ENCODE measurements at regions not wholly inside any gene's neighbourhood (a gene's known extent, or its start where the extent isn't known, plus 50 kb on each side); places are given as distances from the start of the nearest gene placed in this dataset.
A peak's percentile ranks its signal among the peaks of the same experiment; 100 is the strongest.

- intact Hi-C loops (cut with DNase I): no loop called here
- Histone ChIP-seq H3K27me3 (ENCODE audit: insufficient read depth in 3 of 3, low read length in 2 of 3) (peaks cover 0 to 13% (median 0%) of the 10 kb centered on the region in 3 donors), H3K9me3 (peaks cover 5% of the 10 kb centered on the region), H3K4me3 (no peak overlapping the region), H3K36me3 (ENCODE audit: insufficient read depth in 1 of 2, low read depth in 1 of 2) (no peaks in the 10 kb centered on the region), H3K27ac (no peak overlapping the region), H3K4me1 (no peaks in the 10 kb centered on the region)
- 77 to 86% (median 82%) methylated on average over 16 to 19 of the region's 19 CpGs for whole genome bisulfite sequencing, 3 donors
- DNase-seq (no peak), ATAC-seq (no peak)
- no peak for TF ChIP-seq CTCF (IDR thresholded peaks at IDR 0.05)
Observed at GRCh38 chr22:48306785-48307510, 1520.7 kb downstream of the BRD1 start.

GRCh38 chr22:48306284-48306683, 1521.4 kb downstream of the BRD1 start:
- TF ChIP-seq CTCF (IDR thresholded peaks at IDR 0.05): no peak
- WGBS, 3 donors: 64 to 74% (median 70%) methylated on average over 8 of the region's 8 CpGs
- Histone ChIP-seq H3K4me3 (no peak overlapping the region), H3K36me3 (ENCODE audit: insufficient read depth in 1 of 2, low read depth in 1 of 2) (no peaks in the 10 kb centered on the region), H3K27ac (no peak overlapping the region), H3K4me1 (no peaks in the 10 kb centered on the region), H3K27me3 (ENCODE audit: insufficient read depth in 3 of 3, low read length in 2 of 3) (peaks cover 0 to 13% (median 0%) of the 10 kb centered on the region in 3 donors), H3K9me3 (no peaks in the 10 kb centered on the region)
- DNase-seq (no peak), ATAC-seq (no peak)
- intact Hi-C loops (cut with DNase I): no loop called here

- peaks cover 0 to 13% (median 0%) of the 10 kb centered on the region in 3 donors for H3K27me3 ChIP-seq (ENCODE audit: insufficient read depth in 3 of 3, low read length in 2 of 3)
- intact Hi-C loops (cut with DNase I): no loop called here
- H3K4me3 ChIP-seq: no peak overlapping the region
- no peaks in the 10 kb centered on the region for H3K9me3 ChIP-seq
- DNase-seq: no peak
- no peaks in the 10 kb centered on the region for H3K4me1 ChIP-seq
- peak in 1 of 4 donors; percentile 37 for ATAC-seq
- no peak overlapping the region for H3K27ac ChIP-seq
- no peak for TF ChIP-seq CTCF (IDR thresholded peaks at IDR 0.05)
- no peaks in the 10 kb centered on the region for H3K36me3 ChIP-seq (ENCODE audit: insufficient read depth in 1 of 2, low read depth in 1 of 2)
- 80 to 86% (median 82%) methylated on average over 13 to 14 of the region's 14 CpGs for WGBS, 3 donors
Observed at GRCh38 chr22:48305726-48306235, 1521.9 kb downstream of the BRD1 start.

- Histone ChIP-seq H3K9me3 (no peaks in the 10 kb centered on the region), H3K27ac (no peak overlapping the region), H3K36me3 (ENCODE audit: insufficient read depth in 1 of 2, low read depth in 1 of 2) (no peaks in the 10 kb centered on the region), H3K27me3 (ENCODE audit: insufficient read depth in 3 of 3, low read length in 2 of 3) (peaks cover 0 to 13% (median 0%) of the 10 kb centered on the region in 3 donors), H3K4me3 (no peak overlapping the region), H3K4me1 (no peaks in the 10 kb centered on the region)
- TF ChIP-seq CTCF (IDR thresholded peaks at IDR 0.05): no peak
- DNase-seq (no peak), ATAC-seq (no peak)
- WGBS, 3 donors: 56 to 62% (median 59%) methylated on average over 5 of the region's 5 CpGs
- intact Hi-C loops (cut with DNase I): no loop called here
Observed at GRCh38 chr22:48303369-48303725, 1524.3 kb downstream of the BRD1 start.

Measured in psoas muscle (tissue), 7 donors.